IPS-NIHi7 (cell line): ENCODE measurements at regions not wholly inside any gene's neighbourhood (a gene's known extent, or its start where the extent isn't known, plus 50 kb on each side); places are given as distances from the start of the nearest gene placed in this dataset.
A peak's percentile ranks its signal among the peaks of the same experiment; 100 is the strongest.
"Not testable (repeated sequence)": the region's sequence is repeated elsewhere in the genome, so short reads cannot be mapped to it uniquely, and the experiment has no call there.

ENCODE experiments used
- DNase-seq: peaks from one replicate; pipeline ENCODE4 v3.0.0; 2012; ENCODE audit warnings: mixed read lengths; ENCODE audit errors: extremely low spot score

- no peak for DNase-seq
Observed at GRCh38 chr4:17009871-17010367, 111.5 kb upstream of the LDB2 start.

- no peak for DNase-seq
Observed at GRCh38 chr4:17008834-17009345, 110.4 kb upstream of the LDB2 start.

- not testable (repeated sequence) for DNase-seq
Observed at GRCh38 chr4:17003606-17004392, 105.4 kb upstream of the LDB2 start.

GRCh38 chr4:16995451-16995850 is 97.0 kb upstream of the LDB2 start:
- peak; percentile 48 for DNase-seq

- DNase-seq: no peak
Observed at GRCh38 chr4:16993956-16994840, 95.8 kb upstream of the LDB2 start.

GRCh38 chr4:16992566-16993225 is 94.3 kb upstream of the LDB2 start:
- no peak for DNase-seq

- no peak for DNase-seq
Observed at GRCh38 chr4:16991450-16991849, 93.0 kb upstream of the LDB2 start.

GRCh38 chr4:16989371-16989770 is 90.9 kb upstream of the LDB2 start:
- DNase-seq: no peak

- DNase-seq: no peak
Observed at GRCh38 chr4:16988814-16989213, 90.4 kb upstream of the LDB2 start.

- no peak for DNase-seq
Observed at GRCh38 chr4:16977081-16977480, 78.6 kb upstream of the LDB2 start.

- no peak for DNase-seq
Observed at GRCh38 chr4:16969696-16970135, 71.3 kb upstream of the LDB2 start.

GRCh38 chr4:16967722-16968121 is 69.3 kb upstream of the LDB2 start:
- DNase-seq: no peak

- no peak for DNase-seq
Observed at GRCh38 chr4:16959305-16959704, 60.9 kb upstream of the LDB2 start.

- DNase-seq: no peak
Observed at GRCh38 chr4:16952896-16953630, 54.6 kb upstream of the LDB2 start.

- no peak for DNase-seq
Observed at GRCh38 chr4:16952462-16952871, 54.0 kb upstream of the LDB2 start.
